ENCODE measurements at regions not wholly inside any gene's neighbourhood (a gene's known extent, or its start where the extent isn't known, plus 50 kb on each side); places are given as distances from the start of the nearest gene placed in this dataset.

DNA sequence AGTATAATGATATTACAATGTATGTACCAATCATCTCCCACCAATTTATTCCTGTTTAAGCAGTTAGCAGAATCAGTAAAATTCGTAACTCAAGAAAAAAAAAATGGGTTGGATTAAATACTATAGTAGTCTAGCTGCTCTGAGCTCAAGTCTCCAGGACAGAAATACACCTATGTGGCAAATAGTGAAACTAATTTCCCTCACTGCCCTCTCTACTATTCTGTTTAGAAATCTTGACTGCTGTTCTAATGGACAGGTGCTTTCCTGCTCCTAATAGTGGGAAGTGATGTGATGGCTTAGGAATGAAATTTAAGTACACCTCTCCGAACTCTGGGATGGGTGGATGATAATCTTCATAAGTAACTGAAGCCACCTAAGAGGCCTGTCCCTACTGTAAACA is 175.7 kb downstream of the KCNJ2 start:
- TF ChIP-seq, protein P1, sequence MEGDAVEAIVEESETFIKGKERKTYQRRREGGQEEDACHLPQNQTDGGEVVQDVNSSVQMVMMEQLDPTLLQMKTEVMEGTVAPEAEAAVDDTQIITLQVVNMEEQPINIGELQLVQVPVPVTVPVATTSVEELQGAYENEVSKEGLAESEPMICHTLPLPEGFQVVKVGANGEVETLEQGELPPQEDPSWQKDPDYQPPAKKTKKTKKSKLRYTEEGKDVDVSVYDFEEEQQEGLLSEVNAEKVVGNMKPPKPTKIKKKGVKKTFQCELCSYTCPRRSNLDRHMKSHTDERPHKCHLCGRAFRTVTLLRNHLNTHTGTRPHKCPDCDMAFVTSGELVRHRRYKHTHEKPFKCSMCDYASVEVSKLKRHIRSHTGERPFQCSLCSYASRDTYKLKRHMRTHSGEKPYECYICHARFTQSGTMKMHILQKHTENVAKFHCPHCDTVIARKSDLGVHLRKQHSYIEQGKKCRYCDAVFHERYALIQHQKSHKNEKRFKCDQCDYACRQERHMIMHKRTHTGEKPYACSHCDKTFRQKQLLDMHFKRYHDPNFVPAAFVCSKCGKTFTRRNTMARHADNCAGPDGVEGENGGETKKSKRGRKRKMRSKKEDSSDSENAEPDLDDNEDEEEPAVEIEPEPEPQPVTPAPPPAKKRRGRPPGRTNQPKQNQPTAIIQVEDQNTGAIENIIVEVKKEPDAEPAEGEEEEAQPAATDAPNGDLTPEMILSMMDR (IDR thresholded peaks at IDR 0.05; ENCODE audit: unreplicated experiment): no peak
- Mint-ChIP-seq H3K36me3 (ENCODE audit: insufficient read depth, unreplicated experiment) (no peaks in the 10 kb centered on the region), H3K9me3 (ENCODE audit: low read depth, unreplicated experiment) (peaks cover 7% of the 10 kb centered on the region), H3K4me3 (ENCODE audit: low read depth, unreplicated experiment) (no peak overlapping the region), H3K27ac (ENCODE audit: unreplicated experiment) (no peak overlapping the region), H3K27me3 (ENCODE audit: unreplicated experiment) (no peaks in the 10 kb centered on the region), H3K4me1 (ENCODE audit: low read depth, unreplicated experiment) (no peaks in the 10 kb centered on the region)
- DNase-seq: no peak
- intact Hi-C loops (cut with micrococcal nuclease; ENCODE audit: unreplicated experiment): no loop called here
- CTCF ChIA-PET: no interaction called here
- BruUV-seq (replicated peaks): no TSS peak

GRCh38 chr17:70352834-70353233 is 183.5 kb downstream of the KCNJ2 start:
- CTCF ChIA-PET: no interaction called here
- no peaks in the 10 kb centered on the region for H3K4me1 Mint-ChIP-seq (ENCODE audit: low read depth, unreplicated experiment)
- TF ChIP-seq, protein P1 (IDR thresholded peaks at IDR 0.05; ENCODE audit: unreplicated experiment): no peak
- BruUV-seq (replicated peaks): no TSS peak
- H3K4me3 Mint-ChIP-seq (ENCODE audit: low read depth, unreplicated experiment): no peak overlapping the region
- no peak overlapping the region for H3K27ac Mint-ChIP-seq (ENCODE audit: unreplicated experiment)
- no peaks in the 10 kb centered on the region for H3K36me3 Mint-ChIP-seq (ENCODE audit: insufficient read depth, unreplicated experiment)
- intact Hi-C loops (cut with micrococcal nuclease; ENCODE audit: unreplicated experiment): no loop called here
- DNase-seq: no peak
- peaks cover 14% of the 10 kb centered on the region for H3K9me3 Mint-ChIP-seq (ENCODE audit: low read depth, unreplicated experiment)
- no peaks in the 10 kb centered on the region for H3K27me3 Mint-ChIP-seq (ENCODE audit: unreplicated experiment)

GRCh38 chr17:70353408-70354092 is 184.2 kb downstream of the KCNJ2 start:
- Mint-ChIP-seq H3K4me3 (ENCODE audit: low read depth, unreplicated experiment) (no peak overlapping the region), H3K27me3 (ENCODE audit: unreplicated experiment) (no peaks in the 10 kb centered on the region), H3K9me3 (ENCODE audit: low read depth, unreplicated experiment) (peaks cover 14% of the 10 kb centered on the region), H3K4me1 (ENCODE audit: low read depth, unreplicated experiment) (no peaks in the 10 kb centered on the region), H3K36me3 (ENCODE audit: insufficient read depth, unreplicated experiment) (no peaks in the 10 kb centered on the region), H3K27ac (ENCODE audit: unreplicated experiment) (no peak overlapping the region)
- CTCF ChIA-PET: no interaction called here
- intact Hi-C loops (cut with micrococcal nuclease; ENCODE audit: unreplicated experiment): no loop called here
- no peak for DNase-seq
- TF ChIP-seq, protein P1 (IDR thresholded peaks at IDR 0.05; ENCODE audit: unreplicated experiment): no peak
- no TSS peak for BruUV-seq (replicated peaks)

DNA sequence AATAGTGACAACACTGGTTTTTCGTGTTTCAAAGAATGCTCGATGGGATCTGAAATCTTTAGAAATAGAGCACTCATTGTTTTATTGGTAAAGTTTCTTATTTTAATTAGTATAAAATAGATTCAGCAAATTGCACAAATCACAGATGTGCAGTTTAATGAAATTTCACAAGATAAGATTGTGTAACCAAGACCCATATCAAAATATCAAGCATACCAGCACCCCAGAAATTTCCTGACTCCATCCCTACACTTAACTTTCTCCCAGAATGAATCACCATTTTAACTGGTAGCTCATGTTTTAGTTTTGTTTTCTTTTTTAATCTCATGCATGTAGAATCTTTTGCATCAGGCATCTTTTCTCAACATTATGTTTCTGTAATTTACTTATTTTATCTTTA is 185.9 kb downstream of the KCNJ2 start:
- Mint-ChIP-seq H3K9me3 (ENCODE audit: low read depth, unreplicated experiment) (peaks cover 9% of the 10 kb centered on the region), H3K4me3 (ENCODE audit: low read depth, unreplicated experiment) (no peak overlapping the region), H3K36me3 (ENCODE audit: insufficient read depth, unreplicated experiment) (no peaks in the 10 kb centered on the region), H3K27ac (ENCODE audit: unreplicated experiment) (no peak overlapping the region), H3K4me1 (ENCODE audit: low read depth, unreplicated experiment) (no peaks in the 10 kb centered on the region), H3K27me3 (ENCODE audit: unreplicated experiment) (no peaks in the 10 kb centered on the region)
- no peak for DNase-seq
- no TSS peak for BruUV-seq (replicated peaks)
- intact Hi-C loops (cut with micrococcal nuclease; ENCODE audit: unreplicated experiment): no loop called here
- CTCF ChIA-PET: no interaction called here
- TF ChIP-seq, protein P1 (IDR thresholded peaks at IDR 0.05; ENCODE audit: unreplicated experiment): no peak
